Thymus (tissue), 11 donors: ENCODE measurements at regions not wholly inside any gene's neighbourhood (a gene's known extent, or its start where the extent isn't known, plus 50 kb on each side); places are given as distances from the start of the nearest gene placed in this dataset.
"Not testable (repeated sequence)": the region's sequence is repeated elsewhere in the genome, so short reads cannot be mapped to it uniquely, and the experiment has no call there.

ENCODE experiments used
- DNase-seq, 9 donors: peaks; one replicate each; pipeline ENCODE4 v3.0.0-alpha.2; 2013; ENCODE audit warnings: low spot score in 9 of 9, low read depth in 6 of 9, missing footprints in 1 of 9
- H3K27ac ChIP-seq, 2 donors: one replicate each; pipeline ENCODE4 v1.5.1; 2013; ENCODE audit warnings: control low read depth in 1 of 2, low read depth in 1 of 2, low read length in 1 of 2, mild to moderate bottlenecking in 1 of 2, moderate library complexity in 1 of 2
- H3K27me3 ChIP-seq, 2 donors: one replicate each; pipeline ENCODE4 v1.5.1; 2013; ENCODE audit warnings: low read length in 1 of 2; ENCODE audit not compliant: control insufficient read depth in 2 of 2, insufficient read depth in 1 of 2
- H3K36me3 ChIP-seq, 2 donors: one replicate each; pipeline ENCODE4 v1.5.1; 2013; ENCODE audit warnings: low read length in 1 of 2, mild to moderate bottlenecking in 1 of 2, moderate library complexity in 1 of 2; ENCODE audit not compliant: control insufficient read depth in 2 of 2, insufficient read depth in 2 of 2
- H3K4me1 ChIP-seq, 2 donors: one replicate each; pipeline ENCODE4 v1.5.1; 2013; ENCODE audit warnings: low read length in 2 of 2; ENCODE audit not compliant: control insufficient read depth in 2 of 2, insufficient read depth in 2 of 2
- H3K4me3 ChIP-seq, 2 donors: one replicate each; pipeline ENCODE4 v1.5.1; 2013; ENCODE audit warnings: low read length in 2 of 2, control low read depth in 1 of 2, mild to moderate bottlenecking in 1 of 2
- H3K9me3 ChIP-seq, 2 donors: one replicate each; pipeline ENCODE4 v1.5.1; 2013; ENCODE audit warnings: low read length in 1 of 2, mild to moderate bottlenecking in 1 of 2; ENCODE audit not compliant: control insufficient read depth in 2 of 2, insufficient read depth in 1 of 2
- WGBS: extraction: QIAGEN DNeasy Blood & Tissue Kit; methylation state at CpG from one replicate; pipeline ENCODE4 v1.1.7; 2013; 5-methylcytosine and 5-hydroxymethylcytosine counted together
- donor health status: healthy.

DNA sequence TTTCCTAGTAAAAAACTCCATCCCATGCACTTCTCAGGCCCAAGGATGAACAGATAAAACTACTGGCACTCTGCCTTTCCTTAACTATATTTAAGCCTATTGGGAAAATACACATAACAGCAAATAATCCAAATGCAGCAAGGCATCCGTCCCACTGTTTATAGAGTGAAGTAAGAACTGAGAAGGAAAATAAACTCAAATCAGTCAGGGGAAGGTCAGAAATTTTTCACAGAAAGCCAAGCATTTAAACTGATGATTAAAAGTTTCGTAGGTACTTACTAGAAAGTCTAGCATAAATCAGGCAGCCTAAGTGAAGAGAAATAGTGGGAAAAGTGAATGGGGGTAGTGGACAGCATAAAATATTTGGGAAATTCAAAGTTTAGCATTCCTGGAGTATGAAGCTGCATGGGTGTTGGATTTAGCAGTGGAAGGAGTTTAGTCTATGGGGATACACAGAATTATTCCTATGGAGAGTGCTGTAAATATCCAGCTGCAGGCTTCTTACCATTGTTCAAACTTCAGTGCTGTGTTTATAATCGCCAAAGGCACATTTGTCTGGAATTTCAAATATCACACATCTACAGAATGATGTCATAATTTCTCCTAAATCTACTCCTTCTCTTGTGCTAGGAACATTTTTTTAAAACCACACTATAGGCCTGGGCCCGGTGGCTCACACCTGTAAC is 1131.0 kb upstream of the GOT2 start:
- H3K9me3 ChIP-seq = no peaks in the 10 kb centered on the region
- WGBS = 92% methylated on average over 4 of the region's 4 CpGs
- DNase-seq = no peak
- no peaks in the 10 kb centered on the region for H3K4me1 ChIP-seq
- no peak overlapping the region for H3K27ac ChIP-seq
- no peak overlapping the region for H3K4me3 ChIP-seq
- no peaks in the 10 kb centered on the region for H3K36me3 ChIP-seq
- H3K27me3 ChIP-seq = no peaks in the 10 kb centered on the region

DNA sequence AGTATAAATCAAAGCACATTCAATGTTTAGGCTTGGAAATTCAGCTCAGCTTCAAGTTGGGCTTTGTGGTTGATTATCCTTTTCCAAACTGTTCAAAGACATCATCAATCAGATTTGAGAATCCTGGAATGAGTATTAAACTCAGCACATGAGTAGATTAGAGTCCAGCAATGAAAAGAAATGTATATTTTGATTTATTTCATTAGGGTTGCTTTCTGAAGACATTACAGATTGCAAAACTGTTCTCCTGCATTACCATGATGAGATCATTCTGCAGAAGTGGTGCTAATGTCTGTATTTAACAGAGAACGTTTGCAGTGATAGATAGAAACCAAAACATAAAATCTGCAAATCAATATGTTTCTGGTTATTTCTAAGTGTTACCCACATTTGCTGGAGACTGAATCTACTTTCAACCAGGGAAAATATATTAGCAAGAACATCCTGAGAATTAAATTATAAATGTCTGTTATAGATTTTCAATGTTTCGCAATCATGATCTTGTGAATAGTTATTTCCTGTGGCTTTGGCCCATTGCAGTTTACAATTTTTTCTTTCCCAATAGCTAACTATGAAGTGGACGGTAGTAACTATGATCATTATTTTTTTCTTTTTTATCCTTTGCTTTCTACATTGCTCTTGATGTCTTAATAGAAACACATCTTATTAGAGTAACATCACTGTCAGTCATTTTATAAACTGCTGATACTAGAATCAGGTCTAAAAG is 1125.7 kb upstream of the GOT2 start:
- no peaks in the 10 kb centered on the region for H3K9me3 ChIP-seq
- no peak overlapping the region for H3K27ac ChIP-seq
- no peaks in the 10 kb centered on the region for H3K36me3 ChIP-seq
- 91% methylated on average over 3 of the region's 3 CpGs for WGBS
- no peaks in the 10 kb centered on the region for H3K27me3 ChIP-seq
- no peak overlapping the region for H3K4me3 ChIP-seq
- H3K4me1 ChIP-seq = no peaks in the 10 kb centered on the region
- no peak for DNase-seq

DNA sequence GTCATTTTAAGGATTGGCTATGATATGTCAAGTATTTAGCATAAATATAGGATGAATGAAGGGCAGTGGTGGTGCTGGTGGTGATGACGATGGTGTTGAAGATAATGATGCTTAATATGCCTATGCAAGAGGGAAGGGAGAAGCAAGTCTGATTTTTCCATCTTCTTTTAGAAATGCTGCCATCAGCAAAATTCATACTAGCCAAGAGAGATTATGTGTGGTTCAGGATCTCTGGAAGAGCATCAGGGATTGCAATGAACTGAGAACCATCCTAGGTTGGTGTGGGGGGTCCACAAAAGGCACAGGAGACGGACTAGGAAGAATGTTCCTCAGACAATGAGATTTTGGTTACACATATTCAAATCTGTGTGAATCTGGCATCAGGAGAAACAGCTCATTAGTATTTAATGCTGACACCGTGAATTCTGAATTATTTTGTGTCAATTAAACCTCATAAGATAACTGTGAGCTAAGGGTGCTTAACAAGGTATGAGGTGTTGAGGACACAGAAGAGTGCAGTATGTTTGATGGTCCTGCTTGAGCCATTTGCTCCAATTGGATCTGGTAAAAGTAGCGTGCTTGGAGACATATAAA is 1120.8 kb upstream of the GOT2 start:
- WGBS = 83% methylated on average over 4 of the region's 4 CpGs
- no peaks in the 10 kb centered on the region for H3K4me1 ChIP-seq
- no peak for DNase-seq
- H3K36me3 ChIP-seq = no peaks in the 10 kb centered on the region
- no peak overlapping the region for H3K27ac ChIP-seq
- no peaks in the 10 kb centered on the region for H3K27me3 ChIP-seq
- H3K9me3 ChIP-seq = no peaks in the 10 kb centered on the region
- H3K4me3 ChIP-seq = no peak overlapping the region

DNA sequence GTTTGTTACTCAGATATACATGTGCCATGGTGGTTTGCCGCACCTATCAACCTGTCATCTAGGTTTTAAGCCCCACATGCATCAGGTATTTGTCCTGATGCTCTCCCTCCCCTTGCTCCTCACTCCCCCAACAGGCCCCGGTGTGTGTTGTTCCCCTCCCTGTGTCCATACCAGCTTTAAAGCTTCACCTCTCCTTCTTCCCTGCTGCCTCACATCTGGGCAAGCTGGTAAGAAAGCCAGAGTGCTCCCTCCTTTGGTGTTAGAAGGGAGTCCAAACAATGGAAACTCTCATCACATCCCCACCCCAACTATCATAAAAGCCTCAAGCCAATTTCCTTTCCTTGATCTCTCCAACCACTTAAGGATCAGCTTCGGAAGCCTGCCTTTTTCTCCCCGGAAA is 1115.6 kb upstream of the GOT2 start:
- H3K27me3 ChIP-seq = no peaks in the 10 kb centered on the region
- 73% methylated on average over 4 of the region's 4 CpGs for WGBS
- no peaks in the 10 kb centered on the region for H3K9me3 ChIP-seq
- H3K27ac ChIP-seq = no peak overlapping the region
- H3K36me3 ChIP-seq = no peaks in the 10 kb centered on the region
- DNase-seq = no peak
- no peak overlapping the region for H3K4me3 ChIP-seq
- no peaks in the 10 kb centered on the region for H3K4me1 ChIP-seq

DNA sequence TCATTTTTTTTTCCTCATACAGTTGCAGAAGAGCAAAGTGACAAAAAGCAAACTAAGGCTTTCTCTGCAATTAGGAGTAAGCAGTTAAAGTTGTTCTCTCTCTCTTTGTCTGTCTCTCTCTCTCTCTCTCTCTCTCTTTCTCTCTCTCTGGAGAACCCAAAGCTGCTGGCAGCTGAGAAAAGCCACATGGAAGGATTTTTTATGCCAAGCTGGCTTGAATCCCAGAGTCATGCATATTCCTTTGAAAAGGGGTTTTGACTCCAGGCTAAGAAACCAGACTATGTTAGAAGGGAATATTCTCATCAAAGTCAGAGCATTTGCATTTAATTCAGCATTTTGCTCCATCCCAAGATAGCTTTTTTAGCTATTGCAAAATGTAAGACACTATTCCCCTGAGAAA is 1114.2 kb upstream of the GOT2 start:
- Histone ChIP-seq H3K27ac (no peak overlapping the region), H3K4me3 (no peak overlapping the region), H3K27me3 (no peaks in the 10 kb centered on the region), H3K36me3 (no peaks in the 10 kb centered on the region), H3K4me1 (no peaks in the 10 kb centered on the region), H3K9me3 (no peaks in the 10 kb centered on the region)
- DNase-seq = no peak

DNA sequence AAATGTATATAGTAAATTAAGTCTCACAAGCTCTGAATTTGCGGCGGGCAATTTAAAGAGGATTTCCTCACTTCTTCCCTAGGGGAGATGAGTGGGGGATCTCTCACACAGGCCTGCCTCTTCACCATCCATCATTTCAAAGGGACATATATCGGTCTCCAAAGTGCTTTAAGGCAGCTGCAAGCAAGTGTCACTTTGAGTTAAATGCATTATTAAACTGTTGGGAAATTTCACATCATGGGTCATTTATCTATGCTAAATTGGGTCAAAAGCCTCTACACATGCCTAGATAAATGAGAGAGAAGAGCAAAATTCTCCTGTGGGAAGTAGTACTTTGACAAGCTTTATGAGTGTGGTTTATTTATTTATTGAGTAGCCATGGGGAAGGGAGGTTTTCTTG is 1106.1 kb upstream of the GOT2 start:
- no peak overlapping the region for H3K27ac ChIP-seq
- no peak overlapping the region for H3K4me3 ChIP-seq
- H3K4me1 ChIP-seq = no peaks in the 10 kb centered on the region
- no peak for DNase-seq
- H3K36me3 ChIP-seq = no peaks in the 10 kb centered on the region
- WGBS = 85% methylated on average over 3 of the region's 3 CpGs
- no peaks in the 10 kb centered on the region for H3K27me3 ChIP-seq
- H3K9me3 ChIP-seq = no peaks in the 10 kb centered on the region

DNA sequence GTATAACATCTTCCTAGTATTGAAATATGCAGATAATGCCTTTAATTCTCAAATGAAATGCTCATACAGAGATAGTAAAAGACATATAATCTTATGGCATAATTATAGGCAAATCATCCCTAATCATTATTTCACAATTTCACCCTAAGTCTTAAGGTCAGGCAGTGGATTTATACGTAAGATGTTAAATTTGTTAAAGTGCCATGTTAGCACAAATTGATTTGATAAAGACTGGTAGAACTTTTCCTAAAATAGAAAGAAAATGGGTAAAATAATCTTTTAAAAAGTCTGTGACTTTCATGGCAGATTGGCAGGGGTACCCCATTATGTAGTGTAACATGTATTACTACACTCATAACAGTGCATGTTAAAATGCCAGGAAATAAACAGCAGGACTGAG is 1092.7 kb upstream of the GOT2 start:
- no peaks in the 10 kb centered on the region for H3K36me3 ChIP-seq

DNA sequence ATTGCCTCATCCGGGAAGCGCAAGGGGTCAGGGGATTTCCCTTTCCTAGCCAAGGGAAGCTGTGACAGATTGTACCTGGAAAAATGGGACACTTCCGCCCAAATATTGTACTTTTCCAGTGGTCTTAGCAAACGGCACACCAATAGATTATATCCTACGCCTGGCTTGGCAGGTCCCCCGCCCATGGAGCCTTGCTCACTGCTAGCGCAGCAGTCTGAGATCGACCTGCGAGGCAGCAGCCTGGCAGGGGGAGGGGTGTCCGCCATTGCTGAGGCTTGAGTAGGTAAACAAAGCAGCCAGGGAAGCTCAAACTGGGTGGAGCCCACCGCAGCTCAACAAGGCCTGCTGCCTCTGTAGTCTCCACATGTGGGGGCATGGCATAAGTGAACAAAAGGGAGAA is 1075.4 kb upstream of the GOT2 start:
- not testable (repeated sequence) for H3K4me3 ChIP-seq, H3K4me1 ChIP-seq, H3K36me3 ChIP-seq, H3K27me3 ChIP-seq, DNase-seq, H3K27ac ChIP-seq
- WGBS = 95% methylated on average over 11 of the region's 11 CpGs
- H3K9me3 ChIP-seq = peaks cover 0 to 11% of the 10 kb centered on the region in 2 donors

More for the DNA sequence above, 1092.7 kb upstream of the GOT2 start:
- Histone ChIP-seq H3K4me3 (no peak overlapping the region), H3K27ac (no peak overlapping the region), H3K9me3 (no peaks in the 10 kb centered on the region), H3K27me3 (no peaks in the 10 kb centered on the region), H3K4me1 (no peaks in the 10 kb centered on the region)
- WGBS = 93% methylated on average over 1 of the region's 1 CpG
- DNase-seq = no peak

DNA sequence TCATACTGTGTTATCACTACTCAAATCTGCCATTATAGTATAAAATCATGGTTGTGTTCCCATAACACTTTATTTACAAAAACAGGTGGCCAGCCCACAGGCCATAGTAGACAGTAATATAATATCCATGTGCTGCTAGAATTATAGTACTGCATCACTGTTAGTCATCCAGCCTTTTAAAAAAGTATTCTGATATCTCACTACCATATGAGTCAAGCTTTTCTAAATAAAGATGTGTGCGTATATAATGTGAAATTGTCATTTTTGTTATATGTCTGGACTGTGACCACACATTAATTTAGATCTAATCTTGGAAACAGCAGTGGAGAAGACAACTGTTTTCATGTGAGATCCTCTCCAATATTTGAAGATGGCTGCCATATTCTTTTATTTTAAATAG is 1049.1 kb upstream of the GOT2 start:
- Histone ChIP-seq H3K4me3 (no peak overlapping the region), H3K36me3 (no peaks in the 10 kb centered on the region), H3K4me1 (no peaks in the 10 kb centered on the region), H3K9me3 (no peaks in the 10 kb centered on the region), H3K27ac (no peak overlapping the region), H3K27me3 (no peaks in the 10 kb centered on the region)
- 93% methylated on average over 1 of the region's 1 CpG for WGBS
- no peak for DNase-seq
